Left ventricle myocardium superior (tissue), 1 donor: ENCODE measurements at regions not wholly inside any gene's neighbourhood (a gene's known extent, or its start where the extent isn't known, plus 50 kb on each side); places are given as distances from the start of the nearest gene placed in this dataset.
"Not testable (repeated sequence)": the region's sequence is repeated elsewhere in the genome, so short reads cannot be mapped to it uniquely, and the experiment has no call there.

ENCODE experiments used
- ATAC-seq: fragments of 200-7000 bp; cut with Tn5 transposase; one replicate; pipeline ENCODE4 v1.9.1; 2020; ENCODE audit warnings: mild to moderate bottlenecking, moderate library complexity
- DNase-seq: peaks from one replicate; pipeline ENCODE4 v3.0.0-alpha.2; 2020
- intact Hi-C: fragments of 100-400 bp; cut with micrococcal nuclease; formaldehyde crosslinking; loops from one replicate; pipeline ENCODE4 v1.11.0; 2022
- donor health status: DM: no; HTN: yes; CAD: no; lungs with severe emphysema.

DNA sequence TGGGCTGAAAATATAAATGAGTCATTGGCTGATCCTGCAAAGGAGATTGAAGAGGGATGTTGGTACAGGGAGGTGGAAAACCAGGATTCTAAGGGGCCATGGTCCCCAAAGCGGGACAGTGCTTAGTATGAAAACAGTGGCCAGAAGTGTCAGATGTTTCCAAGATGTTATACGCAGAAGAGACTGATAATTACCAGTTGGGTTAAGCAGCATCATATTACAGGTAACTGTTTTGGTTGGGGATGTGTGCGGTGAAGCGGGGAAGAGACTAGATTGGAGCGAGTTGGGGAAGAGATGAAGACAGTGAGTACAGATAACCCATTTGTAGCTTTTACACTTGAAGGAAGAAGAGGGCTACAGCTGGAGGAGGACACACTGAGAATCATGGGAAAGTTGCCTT lies 80.8 kb downstream of the PLEKHG1 start:
- DNase-seq (no peak), ATAC-seq (no peak)
- intact Hi-C loops, result loop anchor here (10.0 kb wide), 1 partner anchor 134 kb away; no protein-coding TSS in a partner anchor

DNA sequence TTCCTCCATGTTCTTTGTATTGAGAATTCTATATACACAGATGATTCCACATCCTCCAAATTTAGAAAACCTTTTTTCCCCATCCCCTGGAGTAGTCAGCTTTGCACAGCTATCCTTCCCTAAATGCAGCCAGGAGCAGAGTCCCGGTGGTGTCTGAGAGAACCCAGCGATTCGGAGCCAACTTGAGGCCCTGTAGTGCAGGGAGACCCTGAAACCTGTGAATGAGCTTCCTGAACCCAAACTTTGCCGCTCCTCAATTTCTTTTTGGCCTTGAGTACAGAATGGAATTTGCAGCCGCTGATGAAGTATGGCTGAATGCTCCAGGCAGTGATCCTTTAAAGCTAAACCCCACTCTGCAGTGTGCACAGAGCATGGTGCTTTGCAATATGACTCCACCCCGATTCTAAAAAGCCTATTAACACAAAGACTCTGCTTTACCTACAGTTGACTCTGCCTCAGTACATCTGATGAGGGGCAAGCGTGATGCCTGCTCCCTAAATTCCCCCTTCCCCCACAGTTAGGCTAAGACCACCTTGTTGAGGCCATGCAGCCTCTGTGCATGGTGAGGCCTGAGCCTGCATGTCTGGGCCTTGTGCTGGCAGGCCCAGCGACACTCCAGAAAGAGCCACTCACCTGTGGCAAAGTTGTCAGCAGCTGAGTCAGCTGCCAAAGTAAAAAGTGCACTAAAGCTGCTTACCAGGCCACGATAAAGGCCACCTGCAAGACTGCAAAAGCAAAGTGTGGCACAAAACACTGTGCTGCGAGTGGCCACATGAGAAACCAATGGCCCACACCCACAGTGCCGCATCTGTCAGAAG lies 82.1 kb downstream of the PLEKHG1 start:
- DNase-seq (no peak), ATAC-seq (no peak)
- intact Hi-C loops, result loop anchor here (10.0 kb wide), 1 partner anchor 133 kb away; no protein-coding TSS in a partner anchor

DNA sequence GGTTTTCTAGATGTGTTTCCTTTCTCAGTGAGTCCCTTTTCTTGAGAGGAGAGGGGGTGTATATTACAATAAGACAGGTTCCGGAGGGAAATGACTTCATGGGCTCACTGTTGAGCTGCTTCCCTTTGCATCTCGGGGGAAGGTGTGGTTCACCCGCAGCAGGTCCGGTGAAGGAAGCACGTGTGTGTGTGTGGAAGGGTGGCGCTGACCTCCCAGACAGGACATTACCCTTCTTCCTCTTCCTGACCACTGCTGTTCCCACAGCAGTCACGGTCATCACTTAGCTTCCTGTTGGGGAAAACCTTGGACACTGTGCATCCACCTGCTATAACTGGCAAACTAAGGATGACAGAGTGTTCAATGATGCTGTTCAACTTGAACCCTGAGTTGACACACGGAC lies 83.6 kb downstream of the PLEKHG1 start:
- ATAC-seq (peak; percentile 76), DNase-seq (peak; percentile 50)
- intact Hi-C loops, result loop anchor here (10.0 kb wide), 1 partner anchor 131 kb away; no protein-coding TSS in a partner anchor

DNA sequence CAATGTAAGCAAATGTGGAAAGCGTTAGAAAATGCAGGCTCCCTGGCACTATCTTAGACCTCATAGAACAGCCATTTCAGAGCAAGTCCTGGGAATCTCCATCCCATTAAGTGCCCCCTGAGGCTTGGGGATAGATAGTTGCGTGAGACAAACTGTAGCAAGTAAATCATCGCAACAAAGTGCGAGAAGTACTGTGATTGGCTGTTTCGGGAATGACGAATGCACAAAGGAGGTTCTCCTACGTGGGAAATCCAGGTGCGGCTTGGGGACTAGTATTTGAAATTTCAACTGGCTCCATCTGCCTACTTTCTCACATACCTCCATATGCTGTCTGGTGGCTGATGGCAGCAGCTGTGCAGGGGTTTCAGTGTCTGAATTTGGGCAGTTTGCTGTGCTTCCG lies 84.5 kb downstream of the PLEKHG1 start:
- ATAC-seq (no peak), DNase-seq (no peak)
- intact Hi-C loops, result loop anchor here (10.0 kb wide), 1 partner anchor 131 kb away; no protein-coding TSS in a partner anchor

DNA sequence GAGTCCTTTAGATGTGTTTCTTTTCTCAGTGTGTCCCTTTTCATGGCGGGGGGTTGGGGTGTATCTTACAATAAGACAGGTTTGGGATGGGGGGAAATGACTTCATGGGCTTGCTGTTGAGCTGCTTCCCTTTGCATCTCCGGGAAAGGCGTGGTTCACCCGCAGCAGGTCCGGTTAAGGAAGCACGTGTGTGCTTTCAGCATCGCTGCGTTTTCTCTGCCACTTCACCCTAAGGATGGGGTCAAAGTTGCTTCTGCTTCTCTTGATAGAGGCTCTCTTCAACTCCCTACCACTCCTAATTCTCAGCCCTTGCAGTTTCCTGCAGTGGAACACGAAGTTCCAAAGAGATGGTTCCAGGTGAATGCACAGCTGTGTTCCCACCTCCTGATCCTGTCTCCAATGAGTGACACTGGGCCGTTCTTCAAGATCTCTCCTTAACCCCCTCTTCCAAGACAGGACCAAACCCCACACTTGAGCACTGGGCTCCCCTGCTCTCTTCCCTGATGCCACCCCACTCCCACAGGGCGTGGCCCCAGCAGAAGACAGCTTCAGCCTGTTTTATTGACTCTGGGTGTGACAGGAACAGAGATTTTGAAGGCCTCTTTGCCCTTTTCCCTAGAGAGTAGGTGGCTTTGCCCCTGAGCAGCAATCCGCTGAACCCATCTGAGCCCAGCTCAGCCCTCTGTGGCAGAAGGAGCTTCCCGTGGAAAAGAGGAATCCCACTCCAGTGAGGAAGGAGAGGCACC lies 85.2 kb downstream of the PLEKHG1 start:
- ATAC-seq, result peak; percentile 39
- intact Hi-C loops, result loop anchor here (10.0 kb wide), 1 partner anchor 130 kb away; no protein-coding TSS in a partner anchor
- no peak for DNase-seq

DNA sequence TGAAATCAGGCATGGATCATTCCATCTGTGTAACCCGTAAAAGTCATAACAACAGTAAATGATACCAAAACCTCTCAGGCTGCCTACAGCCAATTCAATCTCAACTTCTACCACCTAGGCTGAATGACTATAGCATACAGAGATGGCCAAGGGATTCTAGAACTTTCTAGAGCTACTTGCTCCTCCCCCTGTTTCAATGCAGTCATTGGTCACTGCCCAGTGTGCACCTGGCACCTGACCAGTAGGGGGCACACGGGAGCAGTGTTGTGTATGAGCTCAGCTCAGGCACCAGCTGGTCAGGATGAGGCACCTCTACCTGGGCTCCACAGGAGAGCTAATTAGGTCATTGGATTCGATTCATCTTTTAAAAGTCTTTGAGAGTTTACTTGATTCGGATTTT lies 86.2 kb downstream of the PLEKHG1 start:
- intact Hi-C loops, result loop anchor here (10.0 kb wide), 1 partner anchor 129 kb away; no protein-coding TSS in a partner anchor
- no peak for DNase-seq

DNA sequence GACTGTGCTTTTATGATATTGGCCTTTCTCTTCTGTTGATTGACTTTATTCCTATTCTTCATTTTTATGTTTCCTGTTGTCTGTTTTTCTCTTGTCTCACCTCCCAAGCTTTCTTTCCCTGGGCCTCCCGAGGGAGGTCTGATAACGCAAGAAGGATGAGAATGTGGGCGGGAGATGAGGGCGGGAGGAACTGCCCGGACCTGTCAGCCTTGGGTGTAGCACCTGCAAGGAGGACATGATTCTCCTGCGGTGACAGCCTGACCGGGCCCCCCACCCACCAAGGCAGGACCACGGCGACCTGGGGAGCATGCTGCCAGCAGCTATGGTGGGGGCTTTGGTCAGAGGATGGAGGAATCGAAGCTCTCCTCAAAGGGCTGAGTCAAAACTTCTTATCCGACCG lies 86.9 kb downstream of the PLEKHG1 start:
- intact Hi-C loops, result loop anchor here (10.0 kb wide), 1 partner anchor 128 kb away; no protein-coding TSS in a partner anchor
- ATAC-seq (no peak), DNase-seq (no peak)

More for the DNA sequence above, 86.2 kb downstream of the PLEKHG1 start:
- no peak for ATAC-seq

DNA sequence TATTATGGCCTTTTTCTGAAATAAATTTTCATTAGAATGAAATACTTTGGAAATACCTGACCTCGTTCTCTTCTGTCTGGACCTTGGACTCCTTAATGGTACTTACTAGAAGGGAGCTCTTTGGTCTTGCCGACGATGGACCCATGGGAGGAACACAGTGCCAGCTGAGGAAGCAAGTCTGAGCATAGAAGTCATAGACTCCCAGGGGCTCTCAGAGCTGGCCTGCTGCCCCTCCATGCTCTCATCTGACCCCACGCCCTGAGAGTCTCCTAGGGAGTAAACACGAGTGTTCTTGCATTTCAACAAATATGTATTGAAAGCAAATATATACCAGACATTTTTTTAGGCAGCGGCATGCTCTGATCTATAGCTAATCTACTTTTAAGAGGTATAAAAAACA lies 87.8 kb downstream of the PLEKHG1 start:
- peak; percentile 82 for DNase-seq
- intact Hi-C loops, result loop anchor here (10.0 kb wide), 1 partner anchor 127 kb away; no protein-coding TSS in a partner anchor

DNA sequence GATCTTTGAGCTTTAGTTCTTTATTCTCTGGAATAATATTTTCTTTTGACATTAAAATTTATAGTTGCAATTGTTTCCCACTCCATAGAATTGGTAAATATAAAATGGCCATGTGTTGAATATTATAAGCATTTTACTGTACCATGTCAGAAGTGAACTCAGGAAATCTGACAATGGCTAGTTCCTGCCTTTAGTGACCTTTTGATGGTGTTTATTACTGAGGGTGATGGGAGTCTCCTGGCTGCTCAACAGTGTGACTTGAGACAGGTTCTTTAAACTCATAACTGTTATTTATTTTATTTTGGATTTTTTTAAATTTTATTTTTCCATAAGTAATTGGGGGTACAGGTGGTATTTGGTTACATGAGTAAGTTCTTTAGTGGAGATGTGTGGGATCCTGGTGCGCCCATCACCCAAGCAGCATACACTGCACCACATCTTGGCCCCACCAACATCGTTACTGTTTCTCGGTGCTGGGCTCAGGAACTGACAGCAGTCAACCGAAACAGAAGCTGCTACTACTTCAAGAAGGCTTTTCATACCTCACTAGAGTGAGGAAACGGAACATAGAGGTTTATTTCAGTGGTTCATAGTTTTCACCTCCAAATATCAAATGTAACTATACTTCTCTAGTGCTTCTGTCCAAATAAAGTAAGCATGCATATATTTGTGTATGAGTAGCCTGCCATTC lies 90.4 kb downstream of the PLEKHG1 start:
- no peak for DNase-seq
- no peak for ATAC-seq
- intact Hi-C loops, result loop anchor here (10.0 kb wide), 1 partner anchor 125 kb away; no protein-coding TSS in a partner anchor

More for the DNA sequence above, 87.8 kb downstream of the PLEKHG1 start:
- peak; percentile 78 for ATAC-seq

DNA sequence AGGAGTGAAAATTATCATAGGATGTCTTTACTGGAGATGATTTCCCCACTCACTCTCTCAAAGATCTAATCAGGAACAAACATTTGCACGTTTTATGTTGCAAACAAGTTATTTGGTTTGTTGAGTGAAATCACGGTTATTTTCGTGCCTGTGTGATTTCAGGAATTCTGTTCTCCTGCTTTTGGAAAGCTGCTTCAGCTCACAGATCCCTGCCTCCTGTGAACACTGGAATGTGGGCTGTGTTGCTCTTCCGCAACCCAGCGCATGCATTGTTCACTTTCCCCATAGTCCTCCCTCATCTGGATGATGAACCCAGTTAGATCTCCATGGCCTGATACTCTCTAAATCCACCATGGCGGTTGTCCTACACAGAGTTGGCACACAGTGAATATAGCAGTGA lies 91.0 kb downstream of the PLEKHG1 start:
- ATAC-seq, result no peak
- intact Hi-C loops, result no loop called here

DNA sequence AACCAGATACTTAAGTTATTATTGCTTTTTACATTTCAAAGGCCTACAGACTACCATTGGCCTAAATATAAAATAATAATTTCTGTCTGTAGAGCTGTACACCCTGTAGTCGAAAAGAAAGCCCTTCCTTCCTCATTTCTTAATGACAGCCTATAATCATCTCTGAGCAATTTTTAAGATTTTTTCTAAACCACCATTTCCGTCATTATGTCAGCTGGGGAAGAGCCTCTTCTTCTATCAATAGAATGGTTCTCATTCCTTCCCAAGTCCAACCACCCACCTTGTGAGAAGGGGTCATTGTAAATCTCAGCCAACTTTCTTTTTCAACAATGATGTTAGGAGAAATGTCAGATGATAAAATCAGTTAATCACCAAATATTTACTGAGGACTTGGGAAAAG lies 91.8 kb downstream of the PLEKHG1 start:
- no peak for DNase-seq
- no peak for ATAC-seq
- intact Hi-C loops, result no loop called here

More for the DNA sequence above, 91.0 kb downstream of the PLEKHG1 start:
- DNase-seq, result no peak

DNA sequence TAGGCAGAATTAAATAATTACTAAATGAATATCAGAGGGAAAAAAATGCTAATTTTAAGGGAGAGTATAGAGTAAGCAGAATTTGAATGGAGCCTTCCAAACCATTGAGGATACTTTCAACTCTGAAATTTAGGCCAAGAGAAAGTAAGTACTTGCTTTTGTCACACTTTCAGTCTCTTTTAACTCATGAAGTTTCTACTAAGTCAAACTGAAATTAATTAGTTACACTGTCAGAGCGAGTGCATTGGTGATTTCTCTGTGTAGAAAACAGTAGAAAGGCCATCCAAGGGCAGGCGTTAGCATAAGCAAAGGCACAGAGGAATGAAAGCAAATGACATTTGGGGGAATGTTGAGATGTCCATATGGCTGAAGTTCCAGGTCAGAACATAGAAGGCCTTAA lies 92.9 kb downstream of the PLEKHG1 start:
- intact Hi-C loops, result no loop called here
- DNase-seq (no peak), ATAC-seq (no peak)

DNA sequence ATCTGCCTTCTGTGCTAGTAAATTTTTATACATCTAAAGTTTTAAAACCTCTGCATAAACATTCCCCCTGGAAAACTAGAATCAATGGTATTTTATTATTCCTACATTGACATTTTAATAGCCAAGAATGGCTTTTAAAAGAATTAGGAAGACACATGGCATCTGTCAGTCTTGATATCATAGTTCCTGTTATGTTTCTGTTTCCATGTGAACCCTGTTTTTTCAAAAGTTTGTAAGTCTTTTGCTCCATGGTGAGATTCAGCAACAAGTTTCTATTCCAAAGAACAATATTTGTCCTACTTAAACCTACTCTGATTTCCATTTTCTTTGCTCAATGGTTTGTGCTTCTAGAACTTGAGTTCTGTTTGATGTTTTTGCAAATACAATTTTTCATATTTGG lies 95.2 kb downstream of the PLEKHG1 start:
- intact Hi-C loops, result no loop called here

DNA sequence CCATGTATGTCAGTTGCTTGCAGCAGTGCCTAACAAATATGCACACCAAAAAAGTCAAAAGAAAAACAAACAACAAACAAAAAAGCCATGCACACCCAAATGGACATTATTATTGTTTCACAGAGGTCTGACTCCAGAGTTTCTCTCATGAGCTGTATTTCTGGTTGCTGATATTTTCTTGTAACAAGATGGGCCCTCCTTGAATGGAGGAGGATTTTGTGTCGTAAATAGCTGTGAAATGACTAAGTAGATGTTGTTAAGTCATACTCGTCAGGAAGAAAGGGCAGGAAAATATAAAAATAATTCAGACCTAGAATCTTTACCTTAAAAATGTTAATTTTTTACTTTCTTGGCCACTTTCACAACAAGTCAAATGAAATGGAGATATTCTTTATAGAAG lies 96.0 kb downstream of the PLEKHG1 start:
- intact Hi-C loops, result no loop called here
- no peak for ATAC-seq

More for the DNA sequence above, 95.2 kb downstream of the PLEKHG1 start:
- DNase-seq (no peak), ATAC-seq (no peak)

DNA sequence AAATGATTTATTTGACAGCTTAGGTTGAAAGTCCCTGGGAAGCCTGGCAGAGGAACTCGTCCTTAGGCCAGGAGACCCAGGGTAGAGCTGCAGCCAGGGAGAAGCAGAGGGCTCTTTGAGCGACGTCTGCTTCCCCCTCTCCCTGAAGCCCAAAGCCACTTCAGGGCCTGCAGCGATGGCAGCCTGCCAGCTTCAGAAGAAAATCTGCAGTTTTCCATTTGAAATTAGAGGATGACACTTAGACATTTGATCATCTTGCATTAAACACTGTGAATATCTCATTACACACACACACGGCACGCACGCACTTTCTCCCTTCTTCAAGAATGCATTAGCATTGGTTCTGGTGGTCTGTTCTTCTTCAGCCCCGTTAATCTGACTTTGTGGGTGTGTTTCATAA lies 96.5 kb downstream of the PLEKHG1 start:
- ATAC-seq, result no peak

More for the DNA sequence above, 96.0 kb downstream of the PLEKHG1 start:
- no peak for DNase-seq

DNA sequence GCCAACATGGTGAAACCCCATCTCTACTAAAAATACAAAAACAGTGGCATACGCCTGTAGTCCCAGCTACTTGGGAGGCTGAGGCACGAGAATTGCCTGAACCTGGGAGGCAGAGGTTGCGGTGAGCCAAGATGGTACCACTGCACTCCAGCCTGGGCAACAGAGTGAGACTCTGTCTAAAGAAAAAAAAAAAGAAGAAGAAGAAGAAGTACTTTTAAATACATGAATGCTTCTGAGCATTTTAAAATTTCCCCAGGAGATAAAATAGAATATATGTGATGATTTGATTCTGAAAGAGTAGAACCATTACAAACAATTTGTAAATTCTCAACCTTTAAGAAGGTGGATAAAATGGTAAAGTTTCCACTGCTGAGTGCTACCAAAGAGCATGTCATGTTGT lies 97.2 kb downstream of the PLEKHG1 start:
- DNase-seq, intact Hi-C loops, ATAC-seq: not testable (repeated sequence)

More for the DNA sequence above, 96.5 kb downstream of the PLEKHG1 start:
- DNase-seq, result no peak
- intact Hi-C loops, result no loop called here

DNA sequence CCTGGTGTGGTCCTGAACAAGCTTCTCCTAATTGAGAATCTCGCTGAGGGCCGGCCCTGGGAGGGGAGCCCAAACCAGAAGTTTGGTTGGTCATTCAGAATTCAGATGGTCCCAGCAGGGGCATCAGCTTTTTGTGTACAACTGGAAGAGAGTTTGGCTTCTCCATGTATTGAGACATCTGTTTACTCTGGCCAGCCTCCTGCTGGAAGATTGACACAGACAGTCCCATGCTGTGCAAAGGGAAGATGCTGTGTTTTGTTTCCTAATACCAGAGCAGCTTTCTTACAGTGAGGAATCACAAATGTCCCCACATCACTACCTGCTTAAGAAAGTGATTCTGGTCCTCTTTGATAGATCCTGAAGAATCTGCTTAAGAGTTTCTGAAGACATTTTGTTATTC lies 97.8 kb downstream of the PLEKHG1 start:
- ATAC-seq (peak; percentile 88), DNase-seq (peak; percentile 43)
- intact Hi-C loops, result no loop called here

DNA sequence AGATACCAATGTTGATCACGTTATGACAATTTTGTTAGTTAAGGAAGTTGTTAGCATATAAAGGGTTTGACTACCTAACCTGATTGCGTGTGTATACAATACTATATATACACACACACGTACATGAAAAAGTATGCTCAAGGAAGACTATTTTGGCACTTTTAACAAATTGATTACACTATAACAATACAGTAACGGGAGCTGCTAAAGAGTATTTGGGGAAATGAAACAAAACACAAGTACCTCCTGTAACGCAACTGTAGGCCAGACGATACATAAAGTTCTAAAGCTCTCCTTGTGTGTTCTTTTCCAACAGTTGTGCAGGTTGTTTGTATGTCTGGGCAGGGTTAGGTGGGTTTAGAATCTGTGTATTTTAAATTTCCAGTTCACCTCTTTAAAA lies 98.7 kb downstream of the PLEKHG1 start:
- intact Hi-C loops, result no loop called here
- ATAC-seq, result no peak
- no peak for DNase-seq

DNA sequence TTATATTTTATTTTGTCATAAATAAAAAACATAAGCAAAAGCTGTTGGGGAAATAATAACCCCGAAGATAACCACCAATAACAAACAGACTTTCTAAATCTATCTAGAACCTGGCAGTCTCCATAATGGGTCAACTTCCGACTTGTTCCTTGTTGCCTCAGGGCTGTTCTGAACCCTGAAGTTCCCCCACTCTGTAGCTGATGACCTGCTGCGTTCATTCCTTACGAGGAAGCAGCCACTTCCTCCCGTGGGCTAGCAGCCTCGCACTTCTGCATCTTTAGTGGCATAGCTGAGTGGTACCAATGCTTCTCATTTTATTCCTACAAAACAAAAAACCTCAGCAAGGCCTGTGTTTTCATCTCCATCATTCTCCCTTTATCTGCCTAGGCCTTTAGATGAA lies 103.0 kb downstream of the PLEKHG1 start:
- DNase-seq (no peak), ATAC-seq (no peak)
- intact Hi-C loops, result no loop called here
